Gastroesophageal sphincter (tissue), 4 donors: ENCODE measurements at regions not wholly inside any gene's neighbourhood (a gene's known extent, or its start where the extent isn't known, plus 50 kb on each side); places are given as distances from the start of the nearest gene placed in this dataset.

Source experiments
- ATAC-seq: fragments of 150-250 bp; one replicate; pipeline ENCODE4 v1.9.1; 2016; ENCODE audit warnings: mild to moderate bottlenecking, moderate library complexity
- H3K27ac ChIP-seq, 4 donors: fragments of 200-600 bp; sonication (generic) in 3 of 4; 1 replicate in 3 of 4; 2 replicates in 1 of 4; pipeline ENCODE4 v1.5.1; 2016 to 2019
- H3K27me3 ChIP-seq: fragments of 200-600 bp; sonication (generic); one replicate; pipeline ENCODE4 v1.5.1; 2019
- H3K36me3 ChIP-seq, 2 donors: fragments of 200-600 bp; sonication (generic); one replicate each; pipeline ENCODE4 v1.5.1; 2019; ENCODE audit warnings: control low read depth in 1 of 2
- H3K4me1 ChIP-seq, 3 donors: fragments of 200-600 bp; sonication (generic); 1 replicate in 2 of 3; 2 replicates in 1 of 3; pipeline ENCODE4 v1.5.1; 2016 to 2019; ENCODE audit warnings: control low read depth in 2 of 3
- H3K4me3 ChIP-seq, 2 donors: fragments of 200-600 bp; sonication (generic); one replicate each; pipeline ENCODE4 v1.5.1; 2019; ENCODE audit warnings: mild to moderate bottlenecking in 1 of 2, moderate library complexity in 1 of 2
- H3K9me3 ChIP-seq, 3 donors: fragments of 200-600 bp; sonication (generic); one replicate each; pipeline ENCODE4 v1.5.1; 2017 to 2019; ENCODE audit warnings: control low read depth in 2 of 3
- EP300 ChIP-seq: sonication (generic); formaldehyde crosslinking; IDR thresholded peaks from one replicate; pipeline ENCODE4 v1.6.1; 2017; ENCODE audit warnings: antibody characterized with exemption, mild to moderate bottlenecking
- POLR2A ChIP-seq, 2 donors: fragments of 450-650 bp; IDR thresholded peaks; one replicate each; pipeline ENCODE4 v1.6.1; 2017; ENCODE audit warnings: antibody characterized with exemption in 2 of 2, mild to moderate bottlenecking in 2 of 2, moderate library complexity in 1 of 2
- POLR2AphosphoS5 ChIP-seq: sonication (generic); formaldehyde crosslinking; IDR thresholded peaks from one replicate; pipeline ENCODE4 v1.6.1; 2017; ENCODE audit warnings: antibody characterized with exemption
- WGBS, 2 donors: methylation state at CpG; one replicate each; pipeline ENCODE4 v1.1.5; 2018; ENCODE audit warnings: low coverage in 1 of 2; 5-methylcytosine and 5-hydroxymethylcytosine counted together
- TF ChIP-seq, protein P1 (sequence below), 4 experiments: fragments of 200-600 bp in 2 of 4; fragments of 450-650 bp in 2 of 4; sonication (generic) in 1 of 4; IDR thresholded peaks; one replicate each; pipeline ENCODE4 v1.5.1; 2017 to 2019; ENCODE audit warnings: antibody characterized with exemption in 4 of 4, mild to moderate bottlenecking in 2 of 4, moderate library complexity in 2 of 4

DNA sequence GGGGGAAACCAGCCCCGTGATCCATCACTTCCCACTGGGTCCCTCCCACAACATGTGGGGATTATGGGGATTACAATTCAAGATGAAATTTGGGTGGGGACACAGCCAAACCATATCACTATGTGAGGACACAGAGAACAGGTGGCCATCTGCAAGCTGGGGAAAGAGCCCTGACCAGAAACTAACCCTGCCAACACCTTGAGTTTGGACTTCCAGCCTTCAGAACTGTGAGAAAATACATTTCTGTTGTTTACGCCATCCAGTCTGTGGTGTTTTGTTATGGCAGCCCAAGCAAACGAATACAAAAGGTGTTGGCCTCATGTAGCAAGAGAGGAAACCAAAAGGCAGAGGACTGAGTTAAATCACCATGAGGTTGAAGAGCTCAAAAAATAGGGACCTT, 169.9 kb upstream of the TENM3 start:
- 89 to 94% methylated on average over 2 to 3 of the region's 3 CpGs for WGBS, 2 donors
- Histone ChIP-seq H3K9me3 (peaks cover 0 to 12% (median 0%) of the 10 kb centered on the region in 3 donors), H3K4me3 (no peak overlapping the region), H3K4me1 (no peaks in the 10 kb centered on the region), H3K27ac (no peak overlapping the region), H3K27me3 (no peaks in the 10 kb centered on the region), H3K36me3 (no peaks in the 10 kb centered on the region)
- TF ChIP-seq POLR2AphosphoS5 (no peak), EP300 (no peak)
- no peak for ATAC-seq

DNA sequence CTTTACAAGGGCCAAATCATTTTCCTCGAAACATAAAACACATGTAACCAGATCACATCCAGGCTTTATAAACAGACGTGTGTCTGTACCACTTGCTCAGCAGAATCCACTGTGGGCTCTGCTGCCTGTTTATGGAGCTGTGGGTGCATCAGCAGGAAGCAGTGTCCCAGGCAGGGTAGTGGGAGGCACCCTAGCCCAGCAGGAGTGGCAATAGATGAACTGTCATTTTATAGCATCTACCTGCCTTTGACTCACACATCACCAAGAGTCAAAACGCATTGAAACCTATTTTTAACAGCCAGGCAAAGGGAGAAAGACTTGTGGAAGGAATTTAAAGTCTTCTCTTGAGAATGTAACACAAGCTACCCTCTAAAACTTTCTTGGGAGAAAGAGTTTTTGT, 169.1 kb upstream of the TENM3 start:
- 50 to 58% methylated on average over 1 to 2 of the region's 3 CpGs for WGBS, 2 donors

DNA sequence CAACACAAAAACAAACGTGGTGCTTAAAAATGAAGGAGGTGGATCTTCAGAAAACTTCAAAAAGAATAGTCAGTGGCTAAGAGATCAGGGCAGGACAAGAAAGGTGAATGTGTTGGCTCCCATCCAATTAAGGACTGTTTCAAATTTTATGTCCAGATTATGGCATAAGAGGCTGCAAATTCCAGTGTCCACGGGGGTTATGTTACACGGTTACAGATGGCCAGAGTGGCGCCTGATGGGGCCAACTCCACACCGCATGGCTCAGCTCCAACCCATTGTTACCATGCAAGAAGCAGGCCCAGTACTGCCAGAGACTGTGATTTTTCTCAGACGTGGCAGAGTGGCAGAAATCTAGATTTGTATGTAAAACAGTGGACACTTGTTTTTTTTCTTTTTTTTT, 168.4 kb upstream of the TENM3 start:
- H3K9me3 ChIP-seq: peaks cover 0 to 12% (median 0%) of the 10 kb centered on the region in 3 donors
- WGBS, 2 donors: 61 to 64% methylated on average over 6 of the region's 6 CpGs
- no peak overlapping the region for H3K27ac ChIP-seq
- no peaks in the 10 kb centered on the region for H3K4me1 ChIP-seq
- ATAC-seq: no peak
- H3K27me3 ChIP-seq: no peaks in the 10 kb centered on the region
- TF ChIP-seq, protein P1, sequence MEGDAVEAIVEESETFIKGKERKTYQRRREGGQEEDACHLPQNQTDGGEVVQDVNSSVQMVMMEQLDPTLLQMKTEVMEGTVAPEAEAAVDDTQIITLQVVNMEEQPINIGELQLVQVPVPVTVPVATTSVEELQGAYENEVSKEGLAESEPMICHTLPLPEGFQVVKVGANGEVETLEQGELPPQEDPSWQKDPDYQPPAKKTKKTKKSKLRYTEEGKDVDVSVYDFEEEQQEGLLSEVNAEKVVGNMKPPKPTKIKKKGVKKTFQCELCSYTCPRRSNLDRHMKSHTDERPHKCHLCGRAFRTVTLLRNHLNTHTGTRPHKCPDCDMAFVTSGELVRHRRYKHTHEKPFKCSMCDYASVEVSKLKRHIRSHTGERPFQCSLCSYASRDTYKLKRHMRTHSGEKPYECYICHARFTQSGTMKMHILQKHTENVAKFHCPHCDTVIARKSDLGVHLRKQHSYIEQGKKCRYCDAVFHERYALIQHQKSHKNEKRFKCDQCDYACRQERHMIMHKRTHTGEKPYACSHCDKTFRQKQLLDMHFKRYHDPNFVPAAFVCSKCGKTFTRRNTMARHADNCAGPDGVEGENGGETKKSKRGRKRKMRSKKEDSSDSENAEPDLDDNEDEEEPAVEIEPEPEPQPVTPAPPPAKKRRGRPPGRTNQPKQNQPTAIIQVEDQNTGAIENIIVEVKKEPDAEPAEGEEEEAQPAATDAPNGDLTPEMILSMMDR (IDR thresholded peaks at IDR 0.05): no peak
- TF ChIP-seq EP300 (no peak), POLR2A (IDR thresholded peaks at IDR 0.05) (no peak), POLR2AphosphoS5 (no peak)
- no peak overlapping the region for H3K4me3 ChIP-seq
- H3K36me3 ChIP-seq: no peaks in the 10 kb centered on the region

More for the DNA sequence above, 169.1 kb upstream of the TENM3 start:
- Histone ChIP-seq H3K27me3 (no peaks in the 10 kb centered on the region), H3K4me3 (no peak overlapping the region), H3K36me3 (no peaks in the 10 kb centered on the region), H3K4me1 (no peaks in the 10 kb centered on the region), H3K9me3 (peaks cover 0 to 12% (median 0%) of the 10 kb centered on the region in 3 donors), H3K27ac (no peak overlapping the region)
- no peak for ATAC-seq
- no peak for TF ChIP-seq EP300
- TF ChIP-seq POLR2A (IDR thresholded peaks at IDR 0.05): no peak
- TF ChIP-seq, protein P1 (IDR thresholded peaks at IDR 0.05): no peak

DNA sequence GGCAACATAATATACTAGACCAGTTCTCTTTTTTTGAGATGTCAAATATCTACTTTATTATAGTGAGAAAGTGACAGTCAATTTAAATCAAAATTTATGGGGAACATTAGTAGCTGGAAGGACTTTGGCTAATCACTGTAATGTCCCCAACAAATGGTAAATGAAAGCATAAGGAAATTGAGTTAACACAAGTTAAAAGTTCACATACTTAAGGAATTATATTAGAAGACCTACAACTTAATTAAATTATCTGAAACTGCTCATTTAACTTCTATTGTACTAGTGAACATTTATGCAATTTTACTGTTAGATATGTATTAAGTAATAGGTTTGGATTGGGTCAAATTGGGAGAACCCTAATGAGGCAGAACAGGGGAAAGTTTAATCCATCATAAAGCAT, 160.3 kb upstream of the TENM3 start:
- Histone ChIP-seq H3K9me3 (no peaks in the 10 kb centered on the region), H3K27ac (no peak overlapping the region), H3K36me3 (no peaks in the 10 kb centered on the region), H3K4me3 (no peak overlapping the region), H3K4me1 (no peaks in the 10 kb centered on the region), H3K27me3 (no peaks in the 10 kb centered on the region)
- no peak for ATAC-seq
- TF ChIP-seq EP300 (no peak), POLR2AphosphoS5 (no peak), POLR2A (IDR thresholded peaks at IDR 0.05) (no peak)
- TF ChIP-seq, protein P1 (IDR thresholded peaks at IDR 0.05): no peak

DNA sequence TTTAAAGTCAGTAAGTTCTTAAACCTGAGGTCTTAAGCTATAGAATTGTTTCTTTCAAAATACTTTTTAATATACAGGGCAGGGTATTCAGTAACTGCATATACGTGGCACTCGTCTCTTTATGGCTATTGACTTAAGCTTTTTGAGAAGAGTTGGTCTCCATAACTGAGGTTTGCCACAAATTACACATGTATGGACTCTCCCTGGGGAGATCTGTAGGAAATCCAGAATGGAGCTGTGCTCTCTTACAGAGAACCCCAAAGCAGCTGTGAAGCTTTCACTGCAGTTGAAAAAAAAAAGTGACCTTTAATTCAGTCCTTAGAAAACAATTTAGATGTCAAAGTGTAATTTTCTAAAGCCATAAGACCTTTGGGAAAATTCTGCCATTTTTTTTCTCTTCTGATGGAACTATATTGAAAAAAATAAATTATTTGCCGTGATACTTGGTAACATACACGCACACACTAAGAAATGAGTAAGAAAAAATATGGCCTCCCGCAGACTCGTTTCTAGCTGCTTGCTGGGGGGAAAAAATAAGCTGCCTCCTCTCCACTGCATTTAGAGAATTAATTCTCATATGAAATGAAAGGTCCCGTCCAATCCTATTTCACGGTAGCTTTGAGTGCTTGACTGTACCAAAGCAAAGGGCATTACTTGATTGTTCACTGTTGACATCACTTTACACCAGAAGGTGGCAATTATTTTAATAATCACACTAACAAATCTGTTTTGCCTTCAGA, 159.4 kb upstream of the TENM3 start:
- Histone ChIP-seq H3K4me1 (no peaks in the 10 kb centered on the region), H3K27ac (no peak overlapping the region), H3K4me3 (no peak overlapping the region), H3K9me3 (no peaks in the 10 kb centered on the region), H3K36me3 (no peaks in the 10 kb centered on the region), H3K27me3 (no peaks in the 10 kb centered on the region)
- WGBS, 2 donors: 79 to 87% methylated on average over 8 of the region's 8 CpGs
- TF ChIP-seq, protein P1 (IDR thresholded peaks at IDR 0.05): no peak
- TF ChIP-seq POLR2AphosphoS5 (no peak), POLR2A (IDR thresholded peaks at IDR 0.05) (no peak), EP300 (no peak)
- no peak for ATAC-seq
